ENCODE measurements at regions not wholly inside any gene's neighbourhood (a gene's known extent, or its start where the extent isn't known, plus 50 kb on each side); places are given as distances from the start of the nearest gene placed in this dataset.

GRCh38 chr10:78211561-78212051, 177.9 kb downstream of the RPS24 start:
- DNase-seq (ENCODE audit: low spot score) = no peak
- in situ Hi-C loops (cut with MboI; ENCODE audit: low sequenced_read_pairs, unreplicated experiment) = no loop called here
- TF ChIP-seq, protein P1, sequence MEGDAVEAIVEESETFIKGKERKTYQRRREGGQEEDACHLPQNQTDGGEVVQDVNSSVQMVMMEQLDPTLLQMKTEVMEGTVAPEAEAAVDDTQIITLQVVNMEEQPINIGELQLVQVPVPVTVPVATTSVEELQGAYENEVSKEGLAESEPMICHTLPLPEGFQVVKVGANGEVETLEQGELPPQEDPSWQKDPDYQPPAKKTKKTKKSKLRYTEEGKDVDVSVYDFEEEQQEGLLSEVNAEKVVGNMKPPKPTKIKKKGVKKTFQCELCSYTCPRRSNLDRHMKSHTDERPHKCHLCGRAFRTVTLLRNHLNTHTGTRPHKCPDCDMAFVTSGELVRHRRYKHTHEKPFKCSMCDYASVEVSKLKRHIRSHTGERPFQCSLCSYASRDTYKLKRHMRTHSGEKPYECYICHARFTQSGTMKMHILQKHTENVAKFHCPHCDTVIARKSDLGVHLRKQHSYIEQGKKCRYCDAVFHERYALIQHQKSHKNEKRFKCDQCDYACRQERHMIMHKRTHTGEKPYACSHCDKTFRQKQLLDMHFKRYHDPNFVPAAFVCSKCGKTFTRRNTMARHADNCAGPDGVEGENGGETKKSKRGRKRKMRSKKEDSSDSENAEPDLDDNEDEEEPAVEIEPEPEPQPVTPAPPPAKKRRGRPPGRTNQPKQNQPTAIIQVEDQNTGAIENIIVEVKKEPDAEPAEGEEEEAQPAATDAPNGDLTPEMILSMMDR (IDR thresholded peaks at IDR 0.05; ENCODE audit: borderline replicate concordance, control extremely low read depth, extremely low read depth, insufficient read depth, missing control alignments) = no peak

DNA sequence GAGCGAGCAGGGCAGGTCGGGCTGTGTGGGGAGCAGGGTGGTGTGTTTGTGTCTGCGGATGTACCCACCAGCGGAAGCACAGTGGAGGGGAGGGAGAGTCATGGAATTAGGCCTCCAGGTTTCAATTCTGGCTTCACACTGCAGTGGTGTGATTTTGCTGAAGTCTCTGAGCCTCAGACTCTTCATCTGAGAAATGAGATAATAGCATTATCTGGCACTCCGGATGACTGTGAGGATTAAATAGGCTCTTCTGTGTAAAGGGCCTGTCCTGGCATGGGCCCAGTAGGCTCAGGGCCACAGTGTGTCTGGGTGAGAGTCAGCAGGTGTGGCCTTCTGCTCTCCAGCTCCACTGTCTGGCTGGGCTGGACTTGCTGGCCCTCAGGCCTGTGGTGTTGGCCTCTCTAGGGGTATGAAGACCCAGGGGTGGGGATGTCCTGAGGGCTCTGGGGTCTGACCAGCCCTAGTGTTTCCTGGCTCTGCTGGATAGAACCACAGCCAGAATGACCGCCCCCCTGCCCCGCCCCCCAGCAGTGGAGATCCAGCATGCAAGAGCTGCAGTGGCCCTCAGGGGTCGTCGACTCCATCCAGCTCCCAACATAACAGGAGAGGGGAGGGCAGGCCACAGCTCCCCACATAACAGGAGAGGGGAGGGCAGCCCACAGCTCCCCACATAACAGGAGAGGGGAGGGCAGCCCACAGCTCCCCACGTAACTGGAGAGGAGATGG, 178.6 kb downstream of the RPS24 start:
- DNase-seq (ENCODE audit: low spot score) = no peak
- in situ Hi-C loops (cut with MboI; ENCODE audit: low sequenced_read_pairs, unreplicated experiment) = no loop called here
- TF ChIP-seq, protein P1 (IDR thresholded peaks at IDR 0.05; ENCODE audit: borderline replicate concordance, control extremely low read depth, extremely low read depth, insufficient read depth, missing control alignments) = no peak

DNA sequence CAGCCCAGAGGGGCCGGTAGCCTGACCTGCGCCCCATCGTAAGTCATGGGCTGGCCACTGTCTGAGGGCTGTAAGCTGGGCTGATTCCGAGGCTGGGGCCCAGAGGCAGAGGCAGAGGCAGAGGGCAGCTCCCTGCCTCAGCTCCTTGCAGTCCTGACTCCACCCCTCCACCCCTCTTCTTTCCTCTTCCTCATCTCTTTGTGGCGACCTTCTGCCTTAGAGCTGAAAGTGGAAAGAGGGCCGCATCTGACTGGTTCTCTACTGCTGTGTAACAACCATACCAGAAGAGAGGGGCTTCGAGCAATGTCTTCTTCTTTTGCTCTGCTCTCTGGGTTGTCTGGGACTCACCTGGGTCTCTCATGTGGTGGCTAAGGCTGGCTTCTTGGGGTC, 179.1 kb downstream of the RPS24 start:
- TF ChIP-seq, protein P1 (IDR thresholded peaks at IDR 0.05; ENCODE audit: borderline replicate concordance, control extremely low read depth, extremely low read depth, insufficient read depth, missing control alignments) = no peak
- DNase-seq (ENCODE audit: low spot score) = no peak
- in situ Hi-C loops (cut with MboI; ENCODE audit: low sequenced_read_pairs, unreplicated experiment) = no loop called here

GRCh38 chr10:78214955-78215354, 181.3 kb downstream of the RPS24 start:
- DNase-seq (ENCODE audit: low spot score) = no peak
- in situ Hi-C loops (cut with MboI; ENCODE audit: low sequenced_read_pairs, unreplicated experiment) = no loop called here
- TF ChIP-seq, protein P1 (IDR thresholded peaks at IDR 0.05; ENCODE audit: borderline replicate concordance, control extremely low read depth, extremely low read depth, insufficient read depth, missing control alignments) = no peak

DNA sequence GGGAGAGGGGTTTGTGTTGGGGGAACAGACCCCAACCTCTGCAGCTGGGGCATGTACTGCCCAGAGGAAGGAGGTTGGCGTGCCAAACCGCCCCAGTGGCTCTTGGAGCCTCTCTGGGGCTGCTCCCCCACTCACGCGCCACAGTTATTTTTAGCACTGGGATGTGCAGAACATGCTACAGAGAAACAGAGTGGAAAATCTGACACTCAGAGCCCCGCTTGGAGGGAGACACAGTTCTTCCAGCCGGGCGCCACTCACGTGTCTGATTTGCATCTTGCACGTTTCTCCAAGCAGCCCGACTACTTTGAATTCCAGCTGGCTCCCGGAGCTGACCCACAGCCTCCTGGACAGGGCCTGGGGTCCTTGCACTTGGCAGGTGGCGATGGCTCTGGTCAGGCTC, 182.0 kb downstream of the RPS24 start:
- TF ChIP-seq, protein P1 (IDR thresholded peaks at IDR 0.05; ENCODE audit: borderline replicate concordance, control extremely low read depth, extremely low read depth, insufficient read depth, missing control alignments) = no peak
- in situ Hi-C loops (cut with MboI; ENCODE audit: low sequenced_read_pairs, unreplicated experiment) = no loop called here
- DNase-seq (ENCODE audit: low spot score) = no peak

- TF ChIP-seq, protein P1 (IDR thresholded peaks at IDR 0.05; ENCODE audit: borderline replicate concordance, control extremely low read depth, extremely low read depth, insufficient read depth, missing control alignments) = no peak
- DNase-seq (ENCODE audit: low spot score) = no peak
These were observed 183.7 kb downstream of the RPS24 start for GRCh38 chr10:78217336-78217735.

More at GRCh38 chr10:78217336-78217735, 183.7 kb downstream of the RPS24 start:
- in situ Hi-C loops (cut with MboI; ENCODE audit: low sequenced_read_pairs, unreplicated experiment) = no loop called here

Data from GM13976 (cell line).